PC-3 (cell line): ENCODE measurements at regions not wholly inside any gene's neighbourhood (a gene's known extent, or its start where the extent isn't known, plus 50 kb on each side); places are given as distances from the start of the nearest gene placed in this dataset.

Experiments used
- ATAC-seq: fragments of 200-7000 bp; cut with Tn5 transposase; 2 replicates; pipeline ENCODE4 v1.9.1; 2020; ENCODE audit warnings: mild to moderate bottlenecking, moderate library complexity
- BruUV-seq: library from RNA; stranded (reverse); fragments of 400-500 nt; replicated peaks from 2 replicates; lab custom pipeline; 2021; lab: Mats Ljungman, UMichigan
- CTCF ChIA-PET: fragments of 300-600 bp; sonication (Branson Sonifier 250); formaldehyde crosslinking; loops from one replicate; lab custom pipeline; 2022; ENCODE audit warnings: antibody characterized with exemption; lab: Charles Lee
- POLR2A ChIA-PET: fragments of 300-600 bp; sonication (Branson Sonifier 250); formaldehyde crosslinking; loops from one replicate; lab custom pipeline; 2022; ENCODE audit warnings: antibody characterized with exemption; ENCODE audit not compliant: unreplicated experiment; lab: Charles Lee
- DNase-seq: peaks from one replicate; pipeline ENCODE4 v3.0.0-alpha.2; 2015
- H2AFZ ChIP-seq: fragments of 300-600 bp; sonication (generic); 2 replicates; pipeline ENCODE4 v1.6.0; 2016; ENCODE audit warnings: antibody characterized with exemption, low read length
- H3F3A ChIP-seq: fragments of 300-600 bp; sonication (generic); one replicate; pipeline ENCODE4 v1.6.0; 2017; ENCODE audit warnings: antibody characterized with exemption, low read length, control low read depth, mild to moderate bottlenecking; ENCODE audit not compliant: unreplicated experiment
- H3K27ac ChIP-seq: fragments of 300-600 bp; sonication (generic); 2 replicates; pipeline ENCODE4 v1.5.1; 2016; ENCODE audit warnings: mild to moderate bottlenecking, low read length
- H3K27me3 ChIP-seq: fragments of 300-600 bp; sonication (generic); 2 replicates; pipeline ENCODE4 v1.6.1; 2016; ENCODE audit warnings: low read length, mixed read lengths
- H3K36me3 ChIP-seq: fragments of 300-600 bp; sonication (generic); 2 replicates; pipeline ENCODE4 v1.6.1; 2016; ENCODE audit warnings: low read depth, mixed run types, low read length, mixed read lengths
- H3K4me1 ChIP-seq: fragments of 300-600 bp; sonication (generic); 2 replicates; pipeline ENCODE4 v1.5.1; 2016; ENCODE audit warnings: low read length; ENCODE audit not compliant: insufficient read depth
- H3K4me2 ChIP-seq: fragments of 300-600 bp; sonication (generic); 2 replicates; pipeline ENCODE4 v1.6.0; 2016; ENCODE audit warnings: low read length
- H3K4me3 ChIP-seq: fragments of 300-600 bp; sonication (generic); 2 replicates; pipeline ENCODE4 v1.5.1; 2016; ENCODE audit warnings: mild to moderate bottlenecking, low read length, mixed read lengths
- H3K79me2 ChIP-seq: fragments of 300-600 bp; sonication (generic); 2 replicates; pipeline ENCODE4 v1.6.1; 2017; ENCODE audit warnings: low read length, mixed read lengths
- H3K9ac ChIP-seq: fragments of 300-600 bp; sonication (generic); 2 replicates; pipeline ENCODE4 v1.6.0; 2016; ENCODE audit warnings: mild to moderate bottlenecking, low read length
- H3K9me2 ChIP-seq: fragments of 300-600 bp; sonication (generic); replicated peaks from 2 replicates; pipeline ENCODE4 v1.6.1; 2016; ENCODE audit warnings: mixed run types, low read length, mixed read lengths
- H3K9me3 ChIP-seq: fragments of 300-600 bp; sonication (generic); 2 replicates; pipeline ENCODE4 v1.6.1; 2016; ENCODE audit warnings: low read length, mixed read lengths
- H4K20me1 ChIP-seq: fragments of 300-600 bp; sonication (generic); 2 replicates; pipeline ENCODE4 v1.6.1; 2016; ENCODE audit warnings: low read length, mixed read lengths
- CTCF ChIP-seq: fragments of 300-600 bp; sonication (generic); conservative IDR thresholded peaks from 2 replicates; pipeline ENCODE4 v1.5.1; 2017; ENCODE audit warnings: antibody characterized with exemption, low read depth, mild to moderate bottlenecking, low read length
- EZH2 ChIP-seq: fragments of 300-600 bp; sonication (generic); IDR thresholded peaks from one replicate; pipeline ENCODE4 v1.6.1; 2017; ENCODE audit warnings: antibody characterized with exemption, mild to moderate bottlenecking, low read length; ENCODE audit not compliant: unreplicated experiment
- EZH2phosphoT487 ChIP-seq: fragments of 300-600 bp; sonication (generic); IDR thresholded peaks from 2 replicates; pipeline ENCODE4 v1.6.1; 2018; ENCODE audit warnings: mild to moderate bottlenecking, antibody characterized with exemption, low read length, borderline replicate concordance
- intact Hi-C: fragments of 100-400 bp; cut with micrococcal nuclease; formaldehyde crosslinking; loops from 2 replicates; pipeline ENCODE4 v1.9.0; 2023

- Histone ChIP-seq H3K4me1 (peaks cover 16% of the 10 kb centered on the region), H3K79me2 (no peaks in the 10 kb centered on the region)
Observed at GRCh38 chr15:66846811-66847210, 144.8 kb downstream of the SMAD6 start.

GRCh38 chr15:66847565-66847991 is 145.5 kb downstream of the SMAD6 start:
- POLR2A ChIA-PET = no interaction called here
- intact Hi-C loops = no loop called here
- no peaks in the 10 kb centered on the region for H4K20me1 ChIP-seq
- H3K4me3 ChIP-seq = no peak overlapping the region
- no peak overlapping the region for H2AFZ ChIP-seq
- peaks cover 12% of the 10 kb centered on the region for H3K4me1 ChIP-seq
- no peak for TF ChIP-seq EZH2
- TF ChIP-seq EZH2phosphoT487 = no peak
- TF ChIP-seq CTCF = no peak
- no peak overlapping the region for H3K27ac ChIP-seq
- BruUV-seq = no TSS peak
- no peaks in the 10 kb centered on the region for H3K36me3 ChIP-seq
- no peaks in the 10 kb centered on the region for H3K79me2 ChIP-seq
- H3K9ac ChIP-seq = no peak overlapping the region
- no peaks in the 10 kb centered on the region for H3K9me3 ChIP-seq
- DNase-seq = no peak
- CTCF ChIA-PET = no interaction called here
- H3K27me3 ChIP-seq = no peaks in the 10 kb centered on the region
- no peak overlapping the region for H3K4me2 ChIP-seq
- no peaks in the 10 kb centered on the region for H3K9me2 ChIP-seq
- no peak for ATAC-seq
- no peaks in the 10 kb centered on the region for H3F3A ChIP-seq

More at GRCh38 chr15:66846811-66847210, 144.8 kb downstream of the SMAD6 start:
- ChIA-PET CTCF (no interaction called here), POLR2A (interaction anchor here (0.6 kb wide), 1 partner anchor 1416 kb away, joined by 3 read pairs; no protein-coding TSS in a partner anchor)
- H3K27me3 ChIP-seq = no peaks in the 10 kb centered on the region
- TF ChIP-seq EZH2 (no peak), EZH2phosphoT487 (no peak), CTCF (no peak)
- no peak for DNase-seq
- no peaks in the 10 kb centered on the region for H3F3A ChIP-seq
- no peaks in the 10 kb centered on the region for H3K36me3 ChIP-seq
- H3K9me3 ChIP-seq = no peaks in the 10 kb centered on the region
- H3K9me2 ChIP-seq = no peaks in the 10 kb centered on the region
- no peak overlapping the region for H3K4me2 ChIP-seq
- no TSS peak for BruUV-seq
- H4K20me1 ChIP-seq = no peaks in the 10 kb centered on the region
- intact Hi-C loops = no loop called here
- no peak overlapping the region for H3K9ac ChIP-seq
- no peak overlapping the region for H3K27ac ChIP-seq
- ATAC-seq = no peak
- no peak overlapping the region for H2AFZ ChIP-seq
- H3K4me3 ChIP-seq = no peak overlapping the region

DNA sequence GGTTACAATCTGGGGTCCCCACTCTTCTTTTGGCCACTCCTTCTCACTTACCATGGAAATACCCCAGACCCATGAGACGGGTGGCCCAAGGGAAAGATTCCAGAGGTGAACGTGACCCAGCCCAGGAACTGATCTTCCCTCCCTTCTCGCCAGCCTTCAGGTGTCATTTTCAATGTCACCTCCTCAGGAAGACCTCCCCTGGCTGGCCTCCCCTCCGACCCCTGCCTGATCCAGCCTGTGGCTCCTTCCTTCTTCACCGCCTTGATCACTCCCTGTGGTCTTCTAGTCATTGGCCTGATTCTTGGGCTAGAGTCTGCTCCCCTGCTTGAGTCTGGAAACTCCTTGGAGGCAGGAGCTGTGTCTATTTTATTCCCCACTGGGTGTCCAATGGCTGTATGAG is 146.1 kb downstream of the SMAD6 start:
- Histone ChIP-seq H3K4me3 (no peak overlapping the region), H3K4me2 (no peak overlapping the region), H3K9me2 (no peaks in the 10 kb centered on the region), H3K36me3 (no peaks in the 10 kb centered on the region), H3F3A (no peaks in the 10 kb centered on the region), H3K4me1 (peaks cover 12% of the 10 kb centered on the region), H3K27ac (no peak overlapping the region), H3K27me3 (no peaks in the 10 kb centered on the region), H4K20me1 (no peaks in the 10 kb centered on the region), H3K9ac (no peak overlapping the region), H3K9me3 (no peaks in the 10 kb centered on the region), H2AFZ (no peak overlapping the region), H3K79me2 (no peaks in the 10 kb centered on the region)
- TF ChIP-seq EZH2phosphoT487 = no peak
- TF ChIP-seq CTCF = no peak
- no peak for TF ChIP-seq EZH2
- BruUV-seq = no TSS peak
- CTCF ChIA-PET = no interaction called here
- POLR2A ChIA-PET = no interaction called here
- intact Hi-C loops = no loop called here
- ATAC-seq (no peak), DNase-seq (no peak)
